ENCODE measurements at regions not wholly inside any gene's neighbourhood (a gene's known extent, or its start where the extent isn't known, plus 50 kb on each side); places are given as distances from the start of the nearest gene placed in this dataset.
"Not testable (repeated sequence)": the region's sequence is repeated elsewhere in the genome, so short reads cannot be mapped to it uniquely, and the experiment has no call there.

GRCh38 chr3:193821151-193821668, 228.2 kb downstream of the OPA1 start:
- Histone ChIP-seq H3K9me3 (no peaks in the 10 kb centered on the region), H3K4me3 (no peak overlapping the region), H3K4me1 (replicated peaks) (no peaks in the 10 kb centered on the region), H3K27ac (no peak overlapping the region), H3K36me3 (no peaks in the 10 kb centered on the region), H3K27me3 (replicated peaks; ENCODE audit: insufficient read depth) (no peaks in the 10 kb centered on the region)
- intact Hi-C loops (cut with DNase I) = no loop called here
- TF ChIP-seq, protein P1, sequence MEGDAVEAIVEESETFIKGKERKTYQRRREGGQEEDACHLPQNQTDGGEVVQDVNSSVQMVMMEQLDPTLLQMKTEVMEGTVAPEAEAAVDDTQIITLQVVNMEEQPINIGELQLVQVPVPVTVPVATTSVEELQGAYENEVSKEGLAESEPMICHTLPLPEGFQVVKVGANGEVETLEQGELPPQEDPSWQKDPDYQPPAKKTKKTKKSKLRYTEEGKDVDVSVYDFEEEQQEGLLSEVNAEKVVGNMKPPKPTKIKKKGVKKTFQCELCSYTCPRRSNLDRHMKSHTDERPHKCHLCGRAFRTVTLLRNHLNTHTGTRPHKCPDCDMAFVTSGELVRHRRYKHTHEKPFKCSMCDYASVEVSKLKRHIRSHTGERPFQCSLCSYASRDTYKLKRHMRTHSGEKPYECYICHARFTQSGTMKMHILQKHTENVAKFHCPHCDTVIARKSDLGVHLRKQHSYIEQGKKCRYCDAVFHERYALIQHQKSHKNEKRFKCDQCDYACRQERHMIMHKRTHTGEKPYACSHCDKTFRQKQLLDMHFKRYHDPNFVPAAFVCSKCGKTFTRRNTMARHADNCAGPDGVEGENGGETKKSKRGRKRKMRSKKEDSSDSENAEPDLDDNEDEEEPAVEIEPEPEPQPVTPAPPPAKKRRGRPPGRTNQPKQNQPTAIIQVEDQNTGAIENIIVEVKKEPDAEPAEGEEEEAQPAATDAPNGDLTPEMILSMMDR (IDR thresholded peaks at IDR 0.05) = no peak
- TF ChIP-seq POLR2AphosphoS5 (IDR thresholded peaks at IDR 0.05) (no peak), POLR2A (IDR thresholded peaks at IDR 0.05) (no peak)
- no peak for DNase-seq (ENCODE audit: low spot score)
- 87% methylated on average over 2 of the region's 2 CpGs for WGBS

DNA sequence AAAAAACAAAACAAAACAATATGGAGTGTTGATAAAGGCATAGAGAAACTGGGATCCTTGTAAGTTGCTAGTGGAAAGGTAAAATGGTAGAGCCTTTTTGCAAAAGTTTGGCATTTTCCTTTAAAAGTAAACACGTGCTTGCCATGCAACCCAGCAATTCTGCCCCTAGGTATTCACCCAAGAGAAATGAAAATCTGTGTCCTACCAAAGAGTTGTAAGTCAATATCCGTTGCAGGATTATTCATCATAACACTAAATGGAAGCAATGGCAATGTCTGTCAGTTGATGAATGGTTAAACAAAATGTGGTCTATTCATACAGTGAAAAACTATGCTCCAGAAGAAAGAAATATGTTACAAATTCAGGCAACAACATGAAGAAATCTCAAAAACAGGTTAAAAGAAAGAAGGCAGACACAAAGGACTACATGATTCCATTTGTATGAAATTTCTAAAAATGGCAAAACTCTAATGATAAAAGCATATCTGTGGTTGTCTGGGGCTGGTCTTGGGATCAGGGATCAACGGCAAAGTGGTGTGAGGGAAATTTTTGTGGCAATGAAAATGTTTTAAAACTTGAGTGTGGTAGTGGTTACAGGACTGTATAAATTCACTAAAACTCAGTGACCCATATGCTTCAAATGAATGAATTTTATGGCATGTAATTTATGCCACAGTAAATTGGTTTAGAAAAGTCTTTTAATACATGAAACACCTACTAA, 229.6 kb downstream of the OPA1 start:
- intact Hi-C loops (cut with DNase I) = no loop called here
- Histone ChIP-seq H3K27me3 (replicated peaks; ENCODE audit: insufficient read depth) (no peaks in the 10 kb centered on the region), H3K36me3 (no peaks in the 10 kb centered on the region), H3K9me3 (no peaks in the 10 kb centered on the region), H3K27ac (no peak overlapping the region), H3K4me3 (no peak overlapping the region), H3K4me1 (replicated peaks) (no peaks in the 10 kb centered on the region)
- DNase-seq (ENCODE audit: low spot score) = no peak
- WGBS = 77% methylated on average over 3 of the region's 3 CpGs
- TF ChIP-seq, protein P1 (IDR thresholded peaks at IDR 0.05) = no peak
- no peak for TF ChIP-seq POLR2A (IDR thresholded peaks at IDR 0.05)
- TF ChIP-seq POLR2AphosphoS5 (IDR thresholded peaks at IDR 0.05) = no peak

GRCh38 chr3:193823213-193823605, 230.2 kb downstream of the OPA1 start:
- intact Hi-C loops (cut with DNase I); H3K27me3 ChIP-seq (replicated peaks; ENCODE audit: insufficient read depth); H3K36me3 ChIP-seq; H3K4me1 ChIP-seq (replicated peaks); H3K27ac ChIP-seq; DNase-seq (ENCODE audit: low spot score); H3K4me3 ChIP-seq; H3K9me3 ChIP-seq: not testable (repeated sequence)
- WGBS = 88% methylated on average over 3 of the region's 3 CpGs

DNA sequence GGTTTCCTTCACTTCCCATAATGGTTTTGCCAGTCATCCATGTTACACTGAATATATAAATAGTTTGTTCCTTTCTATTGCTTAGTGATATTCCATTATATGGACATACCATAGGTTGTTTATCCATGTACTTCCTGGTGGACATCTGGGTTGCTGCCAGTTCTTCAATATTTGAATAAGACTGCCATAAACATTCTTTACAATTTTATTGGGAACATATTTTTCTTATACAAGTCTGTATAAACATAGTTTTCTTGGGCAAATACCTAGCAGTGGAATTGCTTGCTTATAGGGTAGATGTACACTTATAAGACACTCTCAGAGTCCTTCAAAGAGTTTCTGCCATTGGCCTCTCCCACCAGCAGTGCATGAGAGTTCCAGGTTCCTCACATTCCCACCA, 231.4 kb downstream of the OPA1 start:
- DNase-seq (ENCODE audit: low spot score) = no peak
- TF ChIP-seq, protein P1 (IDR thresholded peaks at IDR 0.05) = no peak
- TF ChIP-seq POLR2A (IDR thresholded peaks at IDR 0.05) (no peak), POLR2AphosphoS5 (IDR thresholded peaks at IDR 0.05) (no peak)
- H3K27me3 ChIP-seq (replicated peaks; ENCODE audit: insufficient read depth) = no peaks in the 10 kb centered on the region
- intact Hi-C loops (cut with DNase I) = no loop called here
- H3K36me3 ChIP-seq = no peaks in the 10 kb centered on the region
- no peak overlapping the region for H3K27ac ChIP-seq
- peaks cover 5% of the 10 kb centered on the region for H3K4me1 ChIP-seq (replicated peaks)
- H3K9me3 ChIP-seq = no peaks in the 10 kb centered on the region
- H3K4me3 ChIP-seq = no peak overlapping the region

DNA sequence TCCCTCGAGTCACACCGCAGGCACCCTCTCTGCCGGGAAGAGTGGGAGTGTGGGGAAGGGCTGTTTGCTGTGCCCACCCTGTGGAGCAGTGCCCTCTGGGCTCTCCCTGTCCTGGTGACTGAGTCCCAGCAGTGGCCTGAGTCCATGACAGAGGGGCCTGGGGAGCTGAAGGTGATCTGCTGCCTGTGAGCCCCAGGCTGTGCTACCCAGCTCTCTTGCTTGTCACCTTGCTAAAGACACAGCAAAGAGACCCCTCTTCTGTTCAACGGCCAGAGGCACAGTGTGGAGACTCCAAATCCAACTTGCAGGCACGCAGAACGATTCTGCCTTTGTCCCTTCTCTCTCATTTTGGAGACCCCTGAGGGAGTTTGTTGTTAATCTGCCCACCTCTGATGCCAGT, 232.6 kb downstream of the OPA1 start:
- no peak for TF ChIP-seq POLR2A (IDR thresholded peaks at IDR 0.05)
- TF ChIP-seq POLR2AphosphoS5 (IDR thresholded peaks at IDR 0.05) = no peak
- TF ChIP-seq, protein P1 (IDR thresholded peaks at IDR 0.05) = no peak
- Histone ChIP-seq H3K36me3 (no peaks in the 10 kb centered on the region), H3K27ac (no peak overlapping the region), H3K27me3 (replicated peaks; ENCODE audit: insufficient read depth) (no peaks in the 10 kb centered on the region), H3K4me1 (replicated peaks) (peaks cover 5% of the 10 kb centered on the region), H3K9me3 (no peaks in the 10 kb centered on the region), H3K4me3 (no peak overlapping the region)
- intact Hi-C loops (cut with DNase I) = no loop called here
- DNase-seq (ENCODE audit: low spot score) = no peak
- 94% methylated on average over 6 of the region's 6 CpGs for WGBS

All from prostate gland (tissue), 2 donors.